ENCODE measurements at regions not wholly inside any gene's neighbourhood (a gene's known extent, or its start where the extent isn't known, plus 50 kb on each side); places are given as distances from the start of the nearest gene placed in this dataset.

DNA sequence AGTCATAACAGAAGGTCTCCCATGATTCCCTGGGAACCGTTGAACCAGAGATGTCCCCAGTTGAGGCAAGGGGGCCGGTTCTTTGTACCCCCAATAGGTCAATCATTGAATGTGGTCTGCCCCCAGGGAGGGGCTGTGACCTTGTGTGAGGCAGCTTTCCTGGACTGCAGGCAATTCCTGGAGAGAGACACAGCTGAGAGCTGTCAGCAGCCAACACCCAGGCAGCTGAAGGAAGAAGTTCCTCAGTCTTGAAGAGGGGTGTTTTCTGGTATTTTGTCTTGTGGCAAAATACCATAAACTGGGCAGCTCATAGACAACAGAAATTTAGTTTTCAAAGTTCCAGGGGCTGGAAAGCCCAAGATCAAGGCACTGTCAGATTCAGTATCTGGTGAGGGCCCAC is 185.7 kb upstream of the ATP6AP2 start:
- TF ChIP-seq, protein P1, sequence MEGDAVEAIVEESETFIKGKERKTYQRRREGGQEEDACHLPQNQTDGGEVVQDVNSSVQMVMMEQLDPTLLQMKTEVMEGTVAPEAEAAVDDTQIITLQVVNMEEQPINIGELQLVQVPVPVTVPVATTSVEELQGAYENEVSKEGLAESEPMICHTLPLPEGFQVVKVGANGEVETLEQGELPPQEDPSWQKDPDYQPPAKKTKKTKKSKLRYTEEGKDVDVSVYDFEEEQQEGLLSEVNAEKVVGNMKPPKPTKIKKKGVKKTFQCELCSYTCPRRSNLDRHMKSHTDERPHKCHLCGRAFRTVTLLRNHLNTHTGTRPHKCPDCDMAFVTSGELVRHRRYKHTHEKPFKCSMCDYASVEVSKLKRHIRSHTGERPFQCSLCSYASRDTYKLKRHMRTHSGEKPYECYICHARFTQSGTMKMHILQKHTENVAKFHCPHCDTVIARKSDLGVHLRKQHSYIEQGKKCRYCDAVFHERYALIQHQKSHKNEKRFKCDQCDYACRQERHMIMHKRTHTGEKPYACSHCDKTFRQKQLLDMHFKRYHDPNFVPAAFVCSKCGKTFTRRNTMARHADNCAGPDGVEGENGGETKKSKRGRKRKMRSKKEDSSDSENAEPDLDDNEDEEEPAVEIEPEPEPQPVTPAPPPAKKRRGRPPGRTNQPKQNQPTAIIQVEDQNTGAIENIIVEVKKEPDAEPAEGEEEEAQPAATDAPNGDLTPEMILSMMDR (IDR thresholded peaks at IDR 0.05), result no peak
- TF ChIP-seq POLR2A (IDR thresholded peaks at IDR 0.05), result no peak

Measured in adrenal gland (tissue), 5 donors.